A549 (cell line): ENCODE measurements at regions not wholly inside any gene's neighbourhood (a gene's known extent, or its start where the extent isn't known, plus 50 kb on each side); places are given as distances from the start of the nearest gene placed in this dataset.

Experiments
- CTCF ChIP-seq: fragments of >200 bp; sonication (Bioruptor Twin); formaldehyde crosslinking; IDR thresholded peaks from 3 replicates; pipeline ENCODE4 v1.5.1; 2016
- JUN ChIP-seq, 2 experiments: fragments of >200 bp; sonication (Bioruptor Twin); formaldehyde crosslinking; IDR thresholded peaks; 2 replicates in 1 of 2; 3 replicates in 1 of 2; pipeline ENCODE4 v1.6.1; 2016 to 2017
- MAFK ChIP-seq: fragments of 450-650 bp; IDR thresholded peaks from 2 replicates; pipeline ENCODE4 v1.6.1; 2014; ENCODE audit not compliant: partially characterized antibody
- MYC ChIP-seq: IDR thresholded peaks from 2 replicates; pipeline ENCODE4 v1.6.1; 2012; ENCODE audit warnings: mild to moderate bottlenecking, inconsistent platforms, low read length, improper control_type of control experiment, borderline replicate concordance
- PBX3 ChIP-seq: IDR thresholded peaks from 2 replicates; pipeline ENCODE4 v1.6.1; 2012
- POLR2A ChIP-seq: IDR thresholded peaks from 2 replicates; pipeline ENCODE4 v1.6.1; 2012; ENCODE audit warnings: mild to moderate bottlenecking, low read length
- POLR2AphosphoS2 ChIP-seq: conservative IDR thresholded peaks from 2 replicates; pipeline ENCODE4 v1.6.1; 2012; ENCODE audit warnings: low read length, improper control_type of control experiment, inconsistent platforms
- REST ChIP-seq: fragments of 200-600 bp; sonication (generic); IDR thresholded peaks from 2 replicates; pipeline ENCODE4 v1.6.1; 2016; ENCODE audit warnings: antibody characterized with exemption, mild to moderate bottlenecking, moderate library complexity

- TF ChIP-seq JUN (IDR thresholded peaks at IDR 0.05), result no peak
- TF ChIP-seq MYC, result no peak
- TF ChIP-seq REST, result no peak
- TF ChIP-seq CTCF, result no peak
- TF ChIP-seq PBX3, result no peak
- TF ChIP-seq MAFK, result no peak
- no peak for TF ChIP-seq POLR2AphosphoS2
- no peak for TF ChIP-seq POLR2A
Observed at GRCh38 chr13:54301085-54301484, 1272.5 kb downstream of the OLFM4 start.
